WTC11 (cell line): ENCODE measurements at regions not wholly inside any gene's neighbourhood (a gene's known extent, or its start where the extent isn't known, plus 50 kb on each side); places are given as distances from the start of the nearest gene placed in this dataset.

Experiments
- ATAC-seq: fragments of 200-7000 bp; cut with Tn5 transposase; 2 replicates; pipeline ENCODE4 v1.10.0; 2021; ENCODE audit warnings: mild to moderate bottlenecking, moderate library complexity
- CTCF ChIA-PET: fragments of 300-600 bp; sonication (Branson Sonifier 250); formaldehyde crosslinking; loops from one replicate; lab custom pipeline; 2021; ENCODE audit warnings: antibody characterized with exemption; lab: Charles Lee
- POLR2A ChIA-PET: fragments of 350-600 bp; sonication (Branson Sonifier 250); formaldehyde crosslinking; loops from one replicate; lab custom pipeline; 2021; ENCODE audit warnings: antibody characterized with exemption; lab: Charles Lee
- DNase-seq: peaks from one replicate; pipeline ENCODE4 v3.0.0; 2021; ENCODE audit warnings: low spot score
- H3K27ac Mint-ChIP-seq: 2 replicates; pipeline ENCODE4 v1.8.0; 2021; ENCODE audit warnings: mixed read lengths
- H3K27me3 Mint-ChIP-seq: 2 replicates; pipeline ENCODE4 v1.8.0; 2021; ENCODE audit warnings: low read depth, mild to moderate bottlenecking, moderate library complexity, mixed read lengths
- H3K36me3 Mint-ChIP-seq: 2 replicates; pipeline ENCODE4 v1.8.0; 2021; ENCODE audit warnings: mixed read lengths
- H3K4me1 Mint-ChIP-seq: 2 replicates; pipeline ENCODE4 v1.8.0; 2022; ENCODE audit warnings: mixed read lengths
- H3K4me3 Mint-ChIP-seq: 2 replicates; pipeline ENCODE4 v1.8.0; 2021; ENCODE audit warnings: mild to moderate bottlenecking, moderate library complexity, mixed read lengths
- H3K9me3 Mint-ChIP-seq: 2 replicates; pipeline ENCODE4 v1.8.0; 2021; ENCODE audit warnings: mixed read lengths
- E2F5 ChIP-seq: sonication (generic); formaldehyde crosslinking; IDR thresholded peaks from 2 replicates; pipeline ENCODE4 v1.8.1; 2022; ENCODE audit warnings: mild to moderate bottlenecking, moderate library complexity, missing genetic modification reagents
- ESRRA ChIP-seq: sonication (generic); formaldehyde crosslinking; IDR thresholded peaks from 2 replicates; pipeline ENCODE4 v1.8.1; 2022; ENCODE audit warnings: mild to moderate bottlenecking, missing genetic modification reagents, borderline replicate concordance
- JAZF1 ChIP-seq: fragments of 250-450 bp; sonication (Bioruptor Pico); IDR thresholded peaks from 2 replicates; pipeline ENCODE4 v1.9.0; 2021; ENCODE audit warnings: moderate library complexity, mild to moderate bottlenecking, inconsistent platforms
- KAT7 ChIP-seq: sonication (generic); formaldehyde crosslinking; IDR thresholded peaks from 2 replicates; pipeline ENCODE4 v1.8.1; 2023; ENCODE audit warnings: missing genetic modification reagents, mild to moderate bottlenecking, borderline replicate concordance
- MLX ChIP-seq: sonication (generic); formaldehyde crosslinking; IDR thresholded peaks from 2 replicates; pipeline ENCODE4 v1.8.1; 2023; ENCODE audit warnings: mild to moderate bottlenecking, missing genetic modification reagents, moderate library complexity
- PRDM15 ChIP-seq: sonication (generic); formaldehyde crosslinking; IDR thresholded peaks from 2 replicates; pipeline ENCODE4 v1.8.0; 2022; ENCODE audit warnings: missing genetic modification reagents
- RORB ChIP-seq: fragments of 250-450 bp; sonication (Bioruptor Pico); IDR thresholded peaks from 2 replicates; pipeline ENCODE4 v1.9.0; 2021; ENCODE audit warnings: mild to moderate bottlenecking
- USF1 ChIP-seq: sonication (generic); formaldehyde crosslinking; IDR thresholded peaks from 2 replicates; pipeline ENCODE4 v1.8.0; 2022; ENCODE audit warnings: mild to moderate bottlenecking, missing genetic modification reagents
- USF2 ChIP-seq: sonication (generic); formaldehyde crosslinking; IDR thresholded peaks from 2 replicates; pipeline ENCODE4 v1.8.1; 2023; ENCODE audit warnings: mild to moderate bottlenecking, missing genetic modification reagents, moderate library complexity
- ZNF121 ChIP-seq: sonication (generic); formaldehyde crosslinking; IDR thresholded peaks from 2 replicates; pipeline ENCODE4 v1.8.0; 2023; ENCODE audit warnings: missing genetic modification reagents
- ZNF281 ChIP-seq: sonication (generic); formaldehyde crosslinking; IDR thresholded peaks from 2 replicates; pipeline ENCODE4 v1.8.0; 2023; ENCODE audit warnings: mild to moderate bottlenecking, missing genetic modification reagents
- ZNF423 ChIP-seq: fragments of 250-450 bp; sonication (Bioruptor Pico); IDR thresholded peaks from 2 replicates; pipeline ENCODE4 v2.1.2; 2022; ENCODE audit warnings: mild to moderate bottlenecking, moderate library complexity

- TF ChIP-seq PRDM15 (CRISPR knock-in tag) = no peak
- no peak for TF ChIP-seq ESRRA (CRISPR knock-in tag)
Observed at GRCh38 chr9:90987566-90987965, 185.9 kb downstream of the SYK start (continued).

GRCh38 chr9:90988318-90988717 lies 186.7 kb downstream of the SYK start:
- Mint-ChIP-seq H3K27me3 (no peaks in the 10 kb centered on the region), H3K9me3 (peaks cover 31% of the 10 kb centered on the region)
- DNase-seq = no peak

More at GRCh38 chr9:90988318-90988717, 186.7 kb downstream of the SYK start:
- Mint-ChIP-seq H3K36me3 (no peaks in the 10 kb centered on the region), H3K27ac (no peak overlapping the region), H3K4me3 (no peak overlapping the region), H3K4me1 (peaks cover 9% of the 10 kb centered on the region)
- no peak for ATAC-seq
- ChIA-PET CTCF (no interaction called here), POLR2A (no interaction called here)
- TF ChIP-seq MLX (CRISPR knock-in tag) (no peak), ZNF281 (CRISPR knock-in tag) (no peak), KAT7 (CRISPR knock-in tag) (no peak), JAZF1 (CRISPR knock-in tag) (no peak), ZNF121 (CRISPR knock-in tag) (no peak), E2F5 (CRISPR knock-in tag) (no peak), USF1 (no peak), USF2 (CRISPR knock-in tag) (no peak), RORB (CRISPR knock-in tag) (no peak), ZNF423 (no peak)
